DND-41 (cell line): ENCODE measurements at regions not wholly inside any gene's neighbourhood (a gene's known extent, or its start where the extent isn't known, plus 50 kb on each side); places are given as distances from the start of the nearest gene placed in this dataset.

Source experiments
- CTCF ChIP-seq: IDR thresholded peaks from 2 replicates; pipeline ENCODE4 v1.5.1; 2012; ENCODE audit warnings: borderline replicate concordance, low read length, moderate library complexity, mild to moderate bottlenecking; ENCODE audit not compliant: poor library complexity, severe bottlenecking; ENCODE audit errors: extremely low read depth
- EZH2 ChIP-seq: IDR thresholded peaks from 3 replicates; pipeline ENCODE4 v1.6.1; 2012; ENCODE audit warnings: borderline replicate concordance, low read depth, mild to moderate bottlenecking, moderate library complexity, low read length, inconsistent platforms; ENCODE audit not compliant: severe bottlenecking

- TF ChIP-seq CTCF (no peak), EZH2 (no peak)
Observed at GRCh38 chr1:95496307-95496706, 262.3 kb downstream of the RWDD3 start.
